ENCODE measurements at regions not wholly inside any gene's neighbourhood (a gene's known extent, or its start where the extent isn't known, plus 50 kb on each side); places are given as distances from the start of the nearest gene placed in this dataset.

DNA sequence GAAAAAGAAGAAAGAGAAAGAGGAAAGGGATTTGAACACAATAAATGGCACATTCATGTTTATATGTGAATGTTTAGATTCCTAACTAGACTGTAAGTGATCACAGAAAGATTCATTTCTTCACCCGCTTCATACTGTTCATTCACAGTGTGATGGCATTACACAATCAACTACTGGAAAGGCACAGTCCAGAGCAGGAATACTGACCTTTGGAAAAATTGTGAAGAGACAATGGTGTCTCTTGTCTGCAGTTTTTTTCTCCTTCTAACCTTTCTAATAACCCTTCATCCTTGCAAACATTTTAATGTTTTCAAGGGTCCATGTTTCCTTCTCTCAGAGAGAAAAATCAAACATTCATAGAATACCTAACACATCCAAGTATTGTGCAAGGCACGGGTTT is 180.9 kb upstream of the SOX14 start:
- TF ChIP-seq CTCF (IDR thresholded peaks at IDR 0.05; ENCODE audit: low read depth, low read length, poor library complexity, severe bottlenecking) (no peak), EZH2phosphoT487 (IDR thresholded peaks at IDR 0.05; ENCODE audit: borderline replicate concordance, low read length) (no peak)

Data from DOHH2 (cell line).